GM21360 (cell line): ENCODE measurements at regions not wholly inside any gene's neighbourhood (a gene's known extent, or its start where the extent isn't known, plus 50 kb on each side); places are given as distances from the start of the nearest gene placed in this dataset.
"Not testable (repeated sequence)": the region's sequence is repeated elsewhere in the genome, so short reads cannot be mapped to it uniquely, and the experiment has no call there.

Experiments
- ATAC-seq: cut with Tn5 transposase; IDR thresholded peaks from one replicate; pipeline ENCODE4 v1.9.1; 2021; ENCODE audit warnings: mild to moderate bottlenecking, moderate library complexity; ENCODE audit not compliant: unreplicated experiment

- no peak for ATAC-seq
Measured at GRCh38 chr10:3580565-3580964, 204.4 kb downstream of the KLF6 start.

- no peak for ATAC-seq
Measured at GRCh38 chr10:3579845-3580244, 205.2 kb downstream of the KLF6 start.

- ATAC-seq: no peak
Measured at GRCh38 chr10:3578682-3579081, 206.3 kb downstream of the KLF6 start.

GRCh38 chr10:3578159-3578558, 206.8 kb downstream of the KLF6 start:
- ATAC-seq: no peak

GRCh38 chr10:3574451-3574850, 210.6 kb downstream of the KLF6 start:
- ATAC-seq: no peak

- ATAC-seq: no peak
Measured at GRCh38 chr10:3573498-3573897, 211.5 kb downstream of the KLF6 start.

- no peak for ATAC-seq
Measured at GRCh38 chr10:3571310-3571825, 213.6 kb downstream of the KLF6 start.

- no peak for ATAC-seq
Measured at GRCh38 chr10:3570855-3571266, 214.1 kb downstream of the KLF6 start.

- ATAC-seq: no peak
Measured at GRCh38 chr10:3570131-3570729, 214.8 kb downstream of the KLF6 start.

GRCh38 chr10:3568983-3569382, 216.0 kb downstream of the KLF6 start:
- no peak for ATAC-seq

GRCh38 chr10:3568392-3568791, 216.6 kb downstream of the KLF6 start:
- ATAC-seq: no peak

GRCh38 chr10:3567291-3567963, 217.6 kb downstream of the KLF6 start:
- no peak for ATAC-seq

- no peak for ATAC-seq
Measured at GRCh38 chr10:3566627-3567026, 218.4 kb downstream of the KLF6 start.

- ATAC-seq: no peak
Measured at GRCh38 chr10:3564346-3565002, 220.5 kb downstream of the KLF6 start.

- no peak for ATAC-seq
Measured at GRCh38 chr10:3563298-3563697, 221.7 kb downstream of the KLF6 start.

- ATAC-seq: not testable (repeated sequence)
Measured at GRCh38 chr10:3560628-3561027, 224.4 kb downstream of the KLF6 start.

GRCh38 chr10:3559527-3559926, 225.5 kb downstream of the KLF6 start:
- no peak for ATAC-seq

GRCh38 chr10:3559011-3559410, 226.0 kb downstream of the KLF6 start:
- no peak for ATAC-seq

- ATAC-seq: not testable (repeated sequence)
Measured at GRCh38 chr10:3556191-3557017, 228.6 kb downstream of the KLF6 start.

- no peak for ATAC-seq
Measured at GRCh38 chr10:3554121-3554522, 230.9 kb downstream of the KLF6 start.

GRCh38 chr10:3552281-3552680, 232.7 kb downstream of the KLF6 start:
- ATAC-seq: no peak
